ENCODE measurements at regions not wholly inside any gene's neighbourhood (a gene's known extent, or its start where the extent isn't known, plus 50 kb on each side); places are given as distances from the start of the nearest gene placed in this dataset.

GRCh38 chr6:128713461-128713860, 169.5 kb upstream of the LAMA2 start:
- ChIA-PET POLR2A (interaction anchor here (0.6 kb wide), 1 partner anchor 17 kb away, joined by 3 read pairs; no protein-coding TSS in a partner anchor), CTCF (no interaction called here)
- H3K4me1 Mint-ChIP-seq (ENCODE audit: insufficient read depth, unreplicated experiment), result no peaks in the 10 kb centered on the region
- no peak overlapping the region for H3K27ac Mint-ChIP-seq (ENCODE audit: low read depth, unreplicated experiment)
- no peaks in the 10 kb centered on the region for H3K27me3 Mint-ChIP-seq (ENCODE audit: insufficient read depth, unreplicated experiment)
- intact Hi-C loops (cut with micrococcal nuclease), result no loop called here
- no peaks in the 10 kb centered on the region for H3K36me3 Mint-ChIP-seq (ENCODE audit: insufficient read depth, unreplicated experiment)
- TF ChIP-seq, protein P1, sequence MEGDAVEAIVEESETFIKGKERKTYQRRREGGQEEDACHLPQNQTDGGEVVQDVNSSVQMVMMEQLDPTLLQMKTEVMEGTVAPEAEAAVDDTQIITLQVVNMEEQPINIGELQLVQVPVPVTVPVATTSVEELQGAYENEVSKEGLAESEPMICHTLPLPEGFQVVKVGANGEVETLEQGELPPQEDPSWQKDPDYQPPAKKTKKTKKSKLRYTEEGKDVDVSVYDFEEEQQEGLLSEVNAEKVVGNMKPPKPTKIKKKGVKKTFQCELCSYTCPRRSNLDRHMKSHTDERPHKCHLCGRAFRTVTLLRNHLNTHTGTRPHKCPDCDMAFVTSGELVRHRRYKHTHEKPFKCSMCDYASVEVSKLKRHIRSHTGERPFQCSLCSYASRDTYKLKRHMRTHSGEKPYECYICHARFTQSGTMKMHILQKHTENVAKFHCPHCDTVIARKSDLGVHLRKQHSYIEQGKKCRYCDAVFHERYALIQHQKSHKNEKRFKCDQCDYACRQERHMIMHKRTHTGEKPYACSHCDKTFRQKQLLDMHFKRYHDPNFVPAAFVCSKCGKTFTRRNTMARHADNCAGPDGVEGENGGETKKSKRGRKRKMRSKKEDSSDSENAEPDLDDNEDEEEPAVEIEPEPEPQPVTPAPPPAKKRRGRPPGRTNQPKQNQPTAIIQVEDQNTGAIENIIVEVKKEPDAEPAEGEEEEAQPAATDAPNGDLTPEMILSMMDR (IDR thresholded peaks at IDR 0.05; ENCODE audit: unreplicated experiment), result no peak
- no peak for DNase-seq (ENCODE audit: unreplicated experiment)
- no TSS peak for BruUV-seq (replicated peaks)
- H3K9me3 Mint-ChIP-seq (ENCODE audit: unreplicated experiment), result no peaks in the 10 kb centered on the region
- H3K4me3 Mint-ChIP-seq (ENCODE audit: unreplicated experiment), result no peak overlapping the region

DNA sequence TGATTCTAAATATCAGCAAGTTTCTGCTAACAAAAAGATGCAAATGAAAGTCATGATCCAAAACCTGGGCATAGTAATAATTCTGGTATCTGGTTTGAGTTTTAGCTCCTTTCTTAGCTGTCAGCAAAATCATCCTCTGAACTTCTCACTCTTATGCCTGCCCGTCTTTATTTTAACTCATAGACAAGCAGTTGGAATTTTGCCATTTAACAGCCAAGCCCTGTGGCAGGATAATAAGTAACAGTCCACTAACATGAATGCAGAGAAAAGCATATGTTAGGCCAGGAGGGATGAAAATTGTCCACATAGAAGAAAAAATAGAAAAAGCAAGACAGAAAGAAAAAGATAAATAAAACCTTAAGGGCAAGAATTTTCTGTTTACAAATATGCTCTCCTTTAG, 170.0 kb upstream of the LAMA2 start:
- Mint-ChIP-seq H3K9me3 (ENCODE audit: unreplicated experiment) (no peaks in the 10 kb centered on the region), H3K36me3 (ENCODE audit: insufficient read depth, unreplicated experiment) (no peaks in the 10 kb centered on the region), H3K4me1 (ENCODE audit: insufficient read depth, unreplicated experiment) (no peaks in the 10 kb centered on the region), H3K27me3 (ENCODE audit: insufficient read depth, unreplicated experiment) (no peaks in the 10 kb centered on the region), H3K27ac (ENCODE audit: low read depth, unreplicated experiment) (no peak overlapping the region), H3K4me3 (ENCODE audit: unreplicated experiment) (no peak overlapping the region)
- no peak for DNase-seq (ENCODE audit: unreplicated experiment)
- intact Hi-C loops (cut with micrococcal nuclease), result no loop called here
- ChIA-PET POLR2A (interaction anchor here (0.6 kb wide), 1 partner anchor 17 kb away, joined by 3 read pairs; no protein-coding TSS in a partner anchor), CTCF (interaction anchor here (1.7 kb wide), 1 partner anchor 13 kb away, joined by 4 read pairs; no protein-coding TSS in a partner anchor)
- TF ChIP-seq, protein P1 (IDR thresholded peaks at IDR 0.05; ENCODE audit: unreplicated experiment), result no peak
- BruUV-seq (replicated peaks), result no TSS peak

DNA sequence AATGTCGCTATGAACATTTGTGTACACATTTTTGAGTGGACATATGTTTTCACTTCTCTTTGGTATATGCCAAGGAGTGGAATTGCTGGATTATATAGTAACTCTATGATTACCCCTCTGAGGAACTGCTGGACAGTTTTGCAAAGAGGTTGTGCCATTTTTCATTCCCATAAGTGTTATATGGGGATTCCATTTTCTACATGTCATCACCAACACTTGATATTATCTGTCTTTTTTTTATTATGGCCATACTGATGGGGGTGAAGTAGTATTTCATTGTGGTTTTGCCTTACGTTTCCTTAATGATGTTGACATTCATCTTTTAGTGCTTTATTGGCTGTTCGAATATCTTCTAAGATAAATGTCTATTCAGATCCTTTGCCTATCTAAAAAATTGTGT, 171.8 kb upstream of the LAMA2 start:
- H3K4me3 Mint-ChIP-seq (ENCODE audit: unreplicated experiment), result no peak overlapping the region
- TF ChIP-seq, protein P1 (IDR thresholded peaks at IDR 0.05; ENCODE audit: unreplicated experiment), result no peak
- no peak overlapping the region for H3K27ac Mint-ChIP-seq (ENCODE audit: low read depth, unreplicated experiment)
- H3K36me3 Mint-ChIP-seq (ENCODE audit: insufficient read depth, unreplicated experiment), result no peaks in the 10 kb centered on the region
- intact Hi-C loops (cut with micrococcal nuclease), result no loop called here
- ChIA-PET POLR2A (no interaction called here), CTCF (interaction anchor here (1.2 to 1.7 kb wide), 3 partner anchors 14 to 18 kb away, joined by 4 to 6 read pairs (median 4); no protein-coding TSS in a partner anchor)
- H3K9me3 Mint-ChIP-seq (ENCODE audit: unreplicated experiment), result no peaks in the 10 kb centered on the region
- no TSS peak for BruUV-seq (replicated peaks)
- no peaks in the 10 kb centered on the region for H3K27me3 Mint-ChIP-seq (ENCODE audit: insufficient read depth, unreplicated experiment)
- H3K4me1 Mint-ChIP-seq (ENCODE audit: insufficient read depth, unreplicated experiment), result no peaks in the 10 kb centered on the region
- no peak for DNase-seq (ENCODE audit: unreplicated experiment)

DNA sequence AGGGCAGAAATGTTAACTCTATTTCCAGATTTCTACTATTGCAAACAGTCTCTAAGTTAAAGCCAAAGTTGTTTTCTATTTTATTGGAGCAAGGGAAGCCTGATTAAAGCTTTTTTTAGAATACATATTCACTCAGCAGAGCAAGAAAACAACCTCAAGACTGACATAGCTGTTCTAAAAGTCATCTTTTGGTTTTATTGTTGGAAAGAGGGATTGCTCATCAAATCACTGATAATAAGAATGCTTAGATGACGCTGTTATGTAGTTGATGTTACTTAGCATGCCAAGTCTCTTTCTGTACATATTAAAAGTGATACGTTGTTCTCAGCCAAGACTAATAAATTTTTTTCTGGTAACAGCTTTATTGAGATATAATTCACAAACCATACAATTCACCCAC, 172.6 kb upstream of the LAMA2 start:
- CTCF ChIA-PET, result interaction anchor here (0.9 to 1.7 kb wide), 2 partner anchors 15 to 319 kb away, joined by 4 to 6 read pairs; no protein-coding TSS in a partner anchor
- no peaks in the 10 kb centered on the region for H3K36me3 Mint-ChIP-seq (ENCODE audit: insufficient read depth, unreplicated experiment)
- no peaks in the 10 kb centered on the region for H3K9me3 Mint-ChIP-seq (ENCODE audit: unreplicated experiment)
- intact Hi-C loops (cut with micrococcal nuclease), result no loop called here
- no peak for DNase-seq (ENCODE audit: unreplicated experiment)
- no peaks in the 10 kb centered on the region for H3K27me3 Mint-ChIP-seq (ENCODE audit: insufficient read depth, unreplicated experiment)
- no peak overlapping the region for H3K27ac Mint-ChIP-seq (ENCODE audit: low read depth, unreplicated experiment)
- no peak overlapping the region for H3K4me3 Mint-ChIP-seq (ENCODE audit: unreplicated experiment)
- BruUV-seq (replicated peaks), result no TSS peak
- no peaks in the 10 kb centered on the region for H3K4me1 Mint-ChIP-seq (ENCODE audit: insufficient read depth, unreplicated experiment)
- TF ChIP-seq, protein P1 (IDR thresholded peaks at IDR 0.05; ENCODE audit: unreplicated experiment), result no peak
- POLR2A ChIA-PET, result interaction anchor here (0.9 kb wide), 1 partner anchor 13 kb away, joined by 4 read pairs; no protein-coding TSS in a partner anchor

Measured in MCF 10A (cell line).